Omental fat pad (tissue), 3 donors: ENCODE measurements at regions not wholly inside any gene's neighbourhood (a gene's known extent, or its start where the extent isn't known, plus 50 kb on each side); places are given as distances from the start of the nearest gene placed in this dataset.

Experiments
- ATAC-seq: fragments of 150-250 bp; one replicate; pipeline ENCODE4 v1.9.1; 2016; ENCODE audit warnings: mild to moderate bottlenecking, moderate library complexity; ENCODE audit not compliant: low FRiP score
- DNase-seq: peaks from one replicate; pipeline ENCODE4 v3.0.0-alpha.2; 2019; ENCODE audit warnings: low spot score
- CTCF ChIP-seq, 3 donors: fragments of 450-650 bp; IDR thresholded peaks; one replicate each; pipeline ENCODE4 v1.5.1; 2016 to 2017; ENCODE audit warnings: antibody characterized with exemption in 3 of 3, mild to moderate bottlenecking in 3 of 3, moderate library complexity in 2 of 3

- no peak for TF ChIP-seq CTCF (IDR thresholded peaks at IDR 0.05)
- ATAC-seq = no peak
- no peak for DNase-seq
Observed at GRCh38 chr6:115728171-115728570, 332.5 kb downstream of the FRK start.

GRCh38 chr6:115721564-115721963 is 339.1 kb downstream of the FRK start:
- no peak for TF ChIP-seq CTCF (IDR thresholded peaks at IDR 0.05)
- DNase-seq (no peak), ATAC-seq (no peak)

- TF ChIP-seq CTCF (IDR thresholded peaks at IDR 0.05) = no peak
- no peak for DNase-seq
- ATAC-seq = no peak
Observed at GRCh38 chr6:115720900-115721299, 339.8 kb downstream of the FRK start.

- no peak for DNase-seq
- no peak for ATAC-seq
- no peak for TF ChIP-seq CTCF (IDR thresholded peaks at IDR 0.05)
Observed at GRCh38 chr6:115717472-115717871, 343.2 kb downstream of the FRK start.

DNA sequence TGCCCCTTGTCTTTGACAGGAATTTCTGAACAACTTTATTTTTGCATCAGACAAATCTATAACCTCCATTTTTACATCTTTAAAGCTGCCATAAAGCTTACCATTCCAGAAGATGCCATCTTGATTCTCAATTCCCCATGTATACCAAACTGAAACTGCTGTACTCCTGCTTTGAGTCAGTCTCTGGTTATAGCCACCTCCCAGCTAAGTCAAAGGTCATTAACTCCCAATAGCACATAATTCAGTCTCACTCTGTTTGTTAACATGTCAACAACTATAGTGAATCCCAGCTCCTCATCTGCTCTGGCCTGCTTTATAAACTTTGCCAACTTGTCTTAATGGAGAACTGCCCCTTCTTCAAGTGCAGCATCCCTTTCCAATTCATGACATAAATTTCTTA is 343.6 kb downstream of the FRK start:
- DNase-seq (no peak), ATAC-seq (no peak)
- TF ChIP-seq CTCF (IDR thresholded peaks at IDR 0.05) = no peak

DNA sequence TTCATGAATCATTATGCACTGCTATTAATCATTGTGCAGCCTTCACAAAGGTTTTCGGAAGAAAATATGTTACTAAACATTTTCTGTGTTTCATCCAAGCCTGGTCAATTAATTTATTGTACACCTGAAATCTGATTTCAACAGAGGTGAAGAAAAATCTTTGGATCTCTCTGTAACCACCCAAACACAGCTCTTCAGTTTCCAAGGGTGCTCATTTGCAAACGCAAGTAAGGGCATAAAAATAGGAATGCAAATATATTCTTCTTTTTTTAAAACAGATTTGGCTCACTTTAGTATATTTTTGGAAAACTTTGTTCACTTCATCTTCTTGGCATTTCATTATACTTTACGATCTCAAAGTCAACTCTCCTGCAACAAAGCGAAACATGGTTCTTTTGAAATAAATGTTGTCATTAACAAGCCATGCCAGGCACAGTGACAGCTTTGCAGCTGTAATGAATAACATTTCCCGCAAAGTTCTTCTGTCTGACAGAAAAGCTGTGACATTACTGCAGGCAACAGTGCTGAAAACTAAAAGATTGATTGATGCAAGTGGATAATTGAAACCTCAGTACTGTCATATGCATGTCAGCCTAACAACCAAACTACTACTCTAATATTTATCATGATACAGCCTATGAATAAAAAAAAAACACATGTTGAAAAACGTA is 348.3 kb downstream of the FRK start:
- ATAC-seq = no peak
- DNase-seq = no peak
- TF ChIP-seq CTCF (IDR thresholded peaks at IDR 0.05) = no peak

- DNase-seq (no peak), ATAC-seq (no peak)
- TF ChIP-seq CTCF (IDR thresholded peaks at IDR 0.05) = no peak
Observed at GRCh38 chr6:115708850-115709249, 351.8 kb downstream of the FRK start.
